Peyer's patch (tissue), 4 donors: ENCODE measurements at regions not wholly inside any gene's neighbourhood (a gene's known extent, or its start where the extent isn't known, plus 50 kb on each side); places are given as distances from the start of the nearest gene placed in this dataset.
"Not testable (repeated sequence)": the region's sequence is repeated elsewhere in the genome, so short reads cannot be mapped to it uniquely, and the experiment has no call there.

Experiments
- DNase-seq, 3 donors: peaks; one replicate each; pipeline ENCODE4 v3.0.0-alpha.2; 2017 to 2019
- H3K27ac ChIP-seq, 4 donors: fragments of 200-600 bp; sonication (generic); one replicate each; pipeline ENCODE4 v1.5.1; 2016 to 2019
- H3K27me3 ChIP-seq, 2 donors: fragments of 200-600 bp; sonication (generic); one replicate each; pipeline ENCODE4 v1.5.1; 2019
- H3K36me3 ChIP-seq, 3 donors: fragments of 200-600 bp; sonication (generic); one replicate each; pipeline ENCODE4 v1.5.1; 2016 to 2019
- H3K4me1 ChIP-seq, 4 donors: fragments of 200-600 bp; sonication (generic); one replicate each; pipeline ENCODE4 v1.5.1; 2016 to 2019
- H3K4me3 ChIP-seq, 4 donors: fragments of 200-600 bp; sonication (generic); 1 replicate in 3 of 4; 2 replicates in 1 of 4; pipeline ENCODE4 v1.5.1; 2016 to 2019; ENCODE audit warnings: mild to moderate bottlenecking in 1 of 4
- H3K9me3 ChIP-seq, 4 donors: fragments of 200-600 bp; sonication (generic); one replicate each; pipeline ENCODE4 v1.5.1; 2016 to 2019; ENCODE audit warnings: mild to moderate bottlenecking in 1 of 4
- POLR2A ChIP-seq, 2 donors: fragments of 450-650 bp; IDR thresholded peaks; one replicate each; pipeline ENCODE4 v1.5.1; 2017; ENCODE audit warnings: antibody characterized with exemption in 2 of 2, mild to moderate bottlenecking in 2 of 2, moderate library complexity in 2 of 2
- TF ChIP-seq, protein P1 (sequence below), 6 experiments: fragments of 450-650 bp in 4 of 6; fragments of 200-600 bp in 2 of 6; sonication (generic) in 1 of 6; IDR thresholded peaks; one replicate each; pipeline ENCODE4 v1.5.1; 2017 to 2019; ENCODE audit warnings: antibody characterized with exemption in 6 of 6, mild to moderate bottlenecking in 3 of 6, moderate library complexity in 1 of 6

DNA sequence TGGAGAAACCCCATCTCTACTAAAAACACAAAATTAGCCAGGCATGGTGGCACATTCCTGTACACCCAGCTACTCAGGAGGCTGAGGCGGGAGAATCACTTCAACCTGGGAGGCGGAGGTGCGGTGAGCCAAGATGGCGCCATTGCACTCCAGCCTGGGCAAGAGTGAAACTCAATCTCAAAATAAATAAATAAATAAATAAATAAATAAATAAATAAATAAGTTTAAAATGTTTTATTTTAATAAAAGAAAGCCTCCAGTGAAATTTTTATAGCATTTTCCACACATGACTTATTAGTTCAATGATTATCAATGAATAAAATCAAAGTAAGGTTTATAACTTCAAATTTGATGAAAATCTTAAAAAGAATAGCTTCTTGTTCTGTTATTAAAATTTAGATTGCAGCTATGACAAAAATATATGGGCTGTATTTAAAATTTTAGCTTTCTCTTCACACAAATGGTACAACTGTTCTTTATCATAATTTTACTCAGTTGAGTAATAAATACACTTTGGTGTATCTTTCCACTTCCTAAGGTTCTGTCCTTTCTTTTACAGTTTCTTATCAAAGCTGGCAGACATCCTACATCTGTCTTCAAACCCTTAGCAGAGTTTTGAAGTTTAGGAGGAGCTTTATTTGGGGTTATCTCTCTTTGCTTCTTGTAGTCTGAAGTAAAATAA is 78.4 kb upstream of the ZSWIM2 start:
- H3K27ac ChIP-seq, result no peak overlapping the region
- H3K27me3 ChIP-seq, result no peaks in the 10 kb centered on the region
- no peak for DNase-seq
- no peaks in the 10 kb centered on the region for H3K9me3 ChIP-seq
- no peaks in the 10 kb centered on the region for H3K4me1 ChIP-seq
- no peak overlapping the region for H3K4me3 ChIP-seq
- no peak for TF ChIP-seq POLR2A (IDR thresholded peaks at IDR 0.05)
- H3K36me3 ChIP-seq, result no peaks in the 10 kb centered on the region

DNA sequence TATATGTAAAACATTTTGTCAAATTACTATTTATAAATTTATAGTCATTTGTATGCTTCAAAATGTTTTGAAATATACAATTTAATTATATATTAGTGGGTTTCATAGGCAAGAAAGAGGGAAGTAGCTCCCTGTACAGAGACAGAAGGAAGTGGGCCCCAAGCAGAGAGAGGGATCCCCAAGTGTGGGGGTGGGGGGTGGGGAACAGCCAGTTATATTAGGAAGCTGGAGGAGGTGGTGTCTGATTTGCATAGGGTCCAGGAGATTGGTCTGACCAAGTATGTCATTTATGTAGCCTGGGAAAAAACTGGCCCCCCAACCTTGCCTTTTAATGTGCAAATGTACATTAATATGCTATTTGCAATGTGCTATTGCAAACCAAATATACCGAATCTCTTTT is 76.5 kb upstream of the ZSWIM2 start:
- TF ChIP-seq, protein P1, sequence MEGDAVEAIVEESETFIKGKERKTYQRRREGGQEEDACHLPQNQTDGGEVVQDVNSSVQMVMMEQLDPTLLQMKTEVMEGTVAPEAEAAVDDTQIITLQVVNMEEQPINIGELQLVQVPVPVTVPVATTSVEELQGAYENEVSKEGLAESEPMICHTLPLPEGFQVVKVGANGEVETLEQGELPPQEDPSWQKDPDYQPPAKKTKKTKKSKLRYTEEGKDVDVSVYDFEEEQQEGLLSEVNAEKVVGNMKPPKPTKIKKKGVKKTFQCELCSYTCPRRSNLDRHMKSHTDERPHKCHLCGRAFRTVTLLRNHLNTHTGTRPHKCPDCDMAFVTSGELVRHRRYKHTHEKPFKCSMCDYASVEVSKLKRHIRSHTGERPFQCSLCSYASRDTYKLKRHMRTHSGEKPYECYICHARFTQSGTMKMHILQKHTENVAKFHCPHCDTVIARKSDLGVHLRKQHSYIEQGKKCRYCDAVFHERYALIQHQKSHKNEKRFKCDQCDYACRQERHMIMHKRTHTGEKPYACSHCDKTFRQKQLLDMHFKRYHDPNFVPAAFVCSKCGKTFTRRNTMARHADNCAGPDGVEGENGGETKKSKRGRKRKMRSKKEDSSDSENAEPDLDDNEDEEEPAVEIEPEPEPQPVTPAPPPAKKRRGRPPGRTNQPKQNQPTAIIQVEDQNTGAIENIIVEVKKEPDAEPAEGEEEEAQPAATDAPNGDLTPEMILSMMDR (IDR thresholded peaks at IDR 0.05), result no peak
- no peak for TF ChIP-seq POLR2A (IDR thresholded peaks at IDR 0.05)
- DNase-seq, result no peak
- H3K4me1 ChIP-seq, result no peaks in the 10 kb centered on the region
- no peaks in the 10 kb centered on the region for H3K27me3 ChIP-seq
- no peak overlapping the region for H3K27ac ChIP-seq
- no peaks in the 10 kb centered on the region for H3K9me3 ChIP-seq
- H3K36me3 ChIP-seq, result no peaks in the 10 kb centered on the region
- H3K4me3 ChIP-seq, result no peak overlapping the region

DNA sequence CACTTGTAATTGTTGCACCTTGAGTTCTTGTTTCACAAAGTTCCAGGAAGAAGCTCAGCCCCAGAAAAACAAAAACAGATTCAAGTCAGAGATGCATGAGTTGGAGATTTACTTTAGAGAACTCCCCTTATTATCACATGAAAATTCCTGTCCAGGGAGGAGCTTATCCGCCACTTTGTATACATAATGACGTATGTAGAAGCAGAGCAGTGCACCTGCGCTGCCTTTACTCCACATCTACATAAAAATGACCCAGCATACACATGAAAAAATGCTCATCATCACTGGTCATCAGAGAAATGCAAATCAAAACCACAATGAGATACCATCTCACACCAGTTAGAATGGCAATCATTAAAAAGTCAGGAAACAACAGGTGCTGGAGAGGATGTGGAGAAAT is 73.3 kb upstream of the ZSWIM2 start:
- H3K4me1 ChIP-seq, H3K4me3 ChIP-seq, DNase-seq, H3K27ac ChIP-seq, H3K9me3 ChIP-seq, H3K27me3 ChIP-seq, H3K36me3 ChIP-seq: not testable (repeated sequence)

DNA sequence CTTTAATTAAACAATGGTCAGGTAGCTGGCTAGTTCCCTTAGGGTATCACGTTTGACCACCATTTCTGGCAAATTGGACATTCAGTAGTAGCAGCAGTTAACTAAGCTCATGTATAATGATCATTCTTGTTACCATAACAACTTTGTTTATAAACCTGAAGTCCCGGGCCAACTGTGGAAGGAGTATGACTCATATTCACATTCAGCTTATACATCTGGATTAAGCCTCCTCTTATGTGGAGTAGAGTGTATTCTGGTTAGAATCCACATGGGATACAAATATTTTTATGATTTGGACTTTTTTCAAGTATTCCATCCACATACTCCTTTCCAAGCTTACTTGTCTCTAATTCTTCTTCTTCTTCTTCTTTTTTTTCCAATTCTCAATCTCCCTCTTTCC is 70.3 kb upstream of the ZSWIM2 start:
- Histone ChIP-seq H3K9me3 (no peaks in the 10 kb centered on the region), H3K27me3 (no peaks in the 10 kb centered on the region), H3K27ac (no peak overlapping the region), H3K4me3 (no peak overlapping the region), H3K4me1 (no peaks in the 10 kb centered on the region), H3K36me3 (no peaks in the 10 kb centered on the region)
- DNase-seq, result no peak
- TF ChIP-seq POLR2A (IDR thresholded peaks at IDR 0.05), result no peak
- TF ChIP-seq, protein P1 (IDR thresholded peaks at IDR 0.05), result no peak

DNA sequence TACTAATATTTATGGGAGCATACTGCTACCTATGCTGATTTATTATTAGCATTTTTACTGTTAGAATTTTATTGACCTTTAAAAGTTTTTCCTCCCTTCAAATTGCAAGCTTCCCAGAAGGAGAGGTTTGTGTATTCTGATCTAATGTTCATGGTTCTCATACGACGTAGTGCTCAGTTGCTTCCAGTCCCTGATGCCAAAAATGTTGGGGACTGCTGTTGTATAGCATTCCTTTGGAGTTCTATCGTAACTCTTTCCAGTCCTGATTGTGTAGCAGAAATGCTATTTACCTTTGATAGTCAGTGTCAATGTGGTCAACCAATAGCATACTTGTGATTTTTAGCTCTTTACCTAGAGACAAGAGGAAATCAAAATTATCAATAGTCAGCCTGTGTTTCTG is 69.5 kb upstream of the ZSWIM2 start:
- no peak overlapping the region for H3K4me3 ChIP-seq
- no peaks in the 10 kb centered on the region for H3K4me1 ChIP-seq
- no peak for DNase-seq
- H3K27ac ChIP-seq, result no peak overlapping the region
- TF ChIP-seq POLR2A (IDR thresholded peaks at IDR 0.05), result no peak
- TF ChIP-seq, protein P1 (IDR thresholded peaks at IDR 0.05), result no peak
- no peaks in the 10 kb centered on the region for H3K36me3 ChIP-seq
- H3K27me3 ChIP-seq, result no peaks in the 10 kb centered on the region
- H3K9me3 ChIP-seq, result no peaks in the 10 kb centered on the region

DNA sequence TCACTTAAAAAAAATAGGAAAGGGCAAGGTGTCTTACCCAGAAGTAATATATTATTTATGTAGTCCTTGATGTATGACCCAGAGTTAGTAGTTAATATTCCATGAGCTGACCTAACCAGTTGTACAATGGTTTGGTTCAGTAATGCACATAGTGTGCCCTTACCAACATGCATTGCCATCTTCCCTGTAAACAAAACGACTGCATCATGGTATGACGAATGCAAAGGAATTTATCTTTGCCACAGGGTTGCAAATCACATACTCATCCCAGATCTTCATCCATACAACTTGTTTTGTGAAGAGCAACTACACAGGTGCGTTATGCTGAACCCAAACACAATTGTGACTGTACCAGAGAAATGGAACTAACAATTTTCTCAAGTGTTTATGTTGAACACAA is 68.9 kb upstream of the ZSWIM2 start:
- Histone ChIP-seq H3K9me3 (no peaks in the 10 kb centered on the region), H3K27me3 (no peaks in the 10 kb centered on the region), H3K36me3 (no peaks in the 10 kb centered on the region), H3K4me3 (no peak overlapping the region), H3K4me1 (no peaks in the 10 kb centered on the region), H3K27ac (no peak overlapping the region)
- no peak for DNase-seq
- TF ChIP-seq POLR2A (IDR thresholded peaks at IDR 0.05), result no peak
- TF ChIP-seq, protein P1 (IDR thresholded peaks at IDR 0.05), result no peak

DNA sequence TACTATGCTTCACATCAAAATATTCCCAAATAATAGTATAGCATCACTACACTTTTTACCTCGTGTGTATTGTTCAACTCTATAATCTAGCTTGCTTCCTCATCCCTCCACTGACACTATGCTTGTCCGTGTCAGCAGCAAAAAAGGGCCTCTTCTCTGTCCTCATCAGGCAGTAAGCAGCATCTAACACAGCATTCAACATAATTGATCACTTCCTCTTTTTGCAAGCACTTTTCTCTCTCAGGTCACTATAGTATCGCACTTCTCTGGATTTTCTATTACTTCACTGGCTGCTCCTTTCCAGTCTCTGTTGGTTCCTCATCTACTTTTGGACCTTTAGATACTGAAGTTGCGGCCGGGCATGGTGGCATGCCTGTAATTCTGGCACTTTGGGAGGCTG is 64.9 kb upstream of the ZSWIM2 start:
- no peaks in the 10 kb centered on the region for H3K4me1 ChIP-seq
- no peak overlapping the region for H3K27ac ChIP-seq
- DNase-seq, result no peak
- no peak overlapping the region for H3K4me3 ChIP-seq
- H3K27me3 ChIP-seq, result no peaks in the 10 kb centered on the region
- TF ChIP-seq, protein P1 (IDR thresholded peaks at IDR 0.05), result no peak
- no peak for TF ChIP-seq POLR2A (IDR thresholded peaks at IDR 0.05)
- H3K36me3 ChIP-seq, result no peaks in the 10 kb centered on the region
- H3K9me3 ChIP-seq, result no peaks in the 10 kb centered on the region
